ENCODE measurements at regions not wholly inside any gene's neighbourhood (a gene's known extent, or its start where the extent isn't known, plus 50 kb on each side); places are given as distances from the start of the nearest gene placed in this dataset.

DNA sequence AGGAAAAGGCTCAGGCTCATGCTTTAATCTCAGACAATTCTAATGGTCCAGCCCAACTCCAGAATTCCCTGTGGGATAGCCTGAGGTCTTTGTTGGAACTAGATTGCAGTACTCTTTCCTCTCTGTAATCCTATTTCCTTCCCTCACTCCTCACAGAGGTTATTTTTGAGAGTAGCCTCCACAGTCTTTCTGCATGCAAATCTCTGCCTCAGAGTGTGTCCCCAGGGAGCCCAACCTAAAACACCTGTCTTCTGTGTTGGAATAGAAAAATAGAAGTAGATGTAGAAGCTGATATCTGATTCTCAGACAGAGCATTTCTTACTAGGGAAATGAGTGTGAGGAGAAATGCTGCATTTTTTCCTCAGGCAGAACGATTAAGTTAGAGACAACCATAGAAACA is 915.5 kb upstream of the EPHA5 start:
- no peaks in the 10 kb centered on the region for H3K9me3 ChIP-seq
- H3K27me3 ChIP-seq: no peaks in the 10 kb centered on the region
- intact Hi-C loops (cut with DNase I): no loop called here
- WGBS, 2 donors: 47 to 49% methylated on average over 1 of the region's 1 CpG
- no peak for TF ChIP-seq POLR2A (IDR thresholded peaks at IDR 0.05)
- ATAC-seq (no peak), DNase-seq (no peak)
- no peak overlapping the region for H3K4me3 ChIP-seq
- no peaks in the 10 kb centered on the region for H3K4me1 ChIP-seq
- no peak overlapping the region for H3K27ac ChIP-seq
- H3K36me3 ChIP-seq (replicated peaks in 1 of 2; ENCODE audit: insufficient read depth in 1 of 2, low read depth in 2 of 2): no peaks in the 10 kb centered on the region

DNA sequence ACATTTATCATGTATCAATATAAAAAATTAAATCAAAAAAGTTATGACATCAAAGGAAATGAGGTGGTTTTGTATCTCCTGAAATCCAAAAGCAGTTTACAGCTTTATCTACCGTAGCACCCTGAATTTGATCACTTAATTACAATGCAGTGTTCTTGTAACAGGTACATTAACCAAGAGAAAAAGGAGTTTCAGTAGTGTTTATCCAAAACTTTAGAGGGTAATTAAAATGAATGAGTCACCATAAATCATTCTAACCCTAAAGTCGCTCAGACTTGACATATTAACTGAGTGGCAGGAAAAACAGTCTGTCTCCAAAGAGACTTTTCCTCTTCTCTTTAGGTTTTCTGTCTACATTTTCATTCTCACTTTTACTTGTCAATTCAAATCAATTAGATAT is 907.6 kb upstream of the EPHA5 start:
- no peak for TF ChIP-seq POLR2A (IDR thresholded peaks at IDR 0.05)
- TF ChIP-seq, protein P1, sequence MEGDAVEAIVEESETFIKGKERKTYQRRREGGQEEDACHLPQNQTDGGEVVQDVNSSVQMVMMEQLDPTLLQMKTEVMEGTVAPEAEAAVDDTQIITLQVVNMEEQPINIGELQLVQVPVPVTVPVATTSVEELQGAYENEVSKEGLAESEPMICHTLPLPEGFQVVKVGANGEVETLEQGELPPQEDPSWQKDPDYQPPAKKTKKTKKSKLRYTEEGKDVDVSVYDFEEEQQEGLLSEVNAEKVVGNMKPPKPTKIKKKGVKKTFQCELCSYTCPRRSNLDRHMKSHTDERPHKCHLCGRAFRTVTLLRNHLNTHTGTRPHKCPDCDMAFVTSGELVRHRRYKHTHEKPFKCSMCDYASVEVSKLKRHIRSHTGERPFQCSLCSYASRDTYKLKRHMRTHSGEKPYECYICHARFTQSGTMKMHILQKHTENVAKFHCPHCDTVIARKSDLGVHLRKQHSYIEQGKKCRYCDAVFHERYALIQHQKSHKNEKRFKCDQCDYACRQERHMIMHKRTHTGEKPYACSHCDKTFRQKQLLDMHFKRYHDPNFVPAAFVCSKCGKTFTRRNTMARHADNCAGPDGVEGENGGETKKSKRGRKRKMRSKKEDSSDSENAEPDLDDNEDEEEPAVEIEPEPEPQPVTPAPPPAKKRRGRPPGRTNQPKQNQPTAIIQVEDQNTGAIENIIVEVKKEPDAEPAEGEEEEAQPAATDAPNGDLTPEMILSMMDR (IDR thresholded peaks at IDR 0.05): no peak
- ATAC-seq: no peak
- Histone ChIP-seq H3K4me3 (no peak overlapping the region), H3K4me1 (peaks cover 11% of the 10 kb centered on the region), H3K9me3 (no peaks in the 10 kb centered on the region), H3K27me3 (no peaks in the 10 kb centered on the region), H3K27ac (no peak overlapping the region), H3K36me3 (replicated peaks in 1 of 2; ENCODE audit: insufficient read depth in 1 of 2, low read depth in 2 of 2) (no peaks in the 10 kb centered on the region)
- 6 to 16% methylated on average over 2 of the region's 2 CpGs for WGBS, 2 donors
- DNase-seq: no peak
- intact Hi-C loops (cut with DNase I): no loop called here

DNA sequence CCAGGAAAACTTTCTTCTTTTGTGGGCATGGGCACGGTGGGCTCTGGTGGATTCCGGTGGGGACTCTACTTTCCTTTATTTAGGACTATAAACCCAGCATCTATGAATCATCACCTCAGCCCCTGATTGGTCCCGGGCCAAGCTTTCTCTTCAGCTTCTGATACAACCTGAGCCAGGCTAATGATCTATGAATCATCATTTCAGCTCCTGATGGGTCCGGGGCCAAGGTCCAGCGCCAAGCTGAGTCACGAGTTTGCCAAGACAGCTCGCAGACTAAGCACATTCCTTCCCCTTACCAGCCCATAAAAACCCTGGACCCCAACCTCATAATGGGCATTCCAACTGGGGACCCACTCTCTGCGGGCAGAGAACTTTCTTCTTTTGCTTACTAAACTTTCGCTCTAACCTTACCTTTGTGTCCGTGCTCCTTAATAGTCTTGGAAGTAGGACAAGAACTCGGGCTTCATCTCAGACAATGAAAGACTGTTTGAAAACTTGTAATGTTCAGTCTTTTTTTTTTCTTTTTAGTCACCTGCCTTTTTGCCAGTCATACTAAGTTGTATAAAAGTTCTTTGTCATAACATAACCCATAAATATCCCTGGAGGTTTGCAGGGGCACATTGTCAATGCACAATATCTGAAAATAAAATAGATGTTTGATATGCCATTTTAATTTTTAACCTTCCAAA is 904.9 kb upstream of the EPHA5 start:
- peaks cover 11% of the 10 kb centered on the region for H3K4me1 ChIP-seq
- no peaks in the 10 kb centered on the region for H3K36me3 ChIP-seq (replicated peaks in 1 of 2; ENCODE audit: insufficient read depth in 1 of 2, low read depth in 2 of 2)
- no peak for TF ChIP-seq POLR2A (IDR thresholded peaks at IDR 0.05)
- no peaks in the 10 kb centered on the region for H3K27me3 ChIP-seq
- no peak overlapping the region for H3K4me3 ChIP-seq
- no peaks in the 10 kb centered on the region for H3K9me3 ChIP-seq
- peak overlapping the region in 3 of 4 donors; percentile 18 to 41 (median 32) for H3K27ac ChIP-seq
- WGBS, 2 donors: 64 to 69% methylated on average over 11 of the region's 11 CpGs
- DNase-seq: peak; percentile 54 to 75 (median 60)
- intact Hi-C loops (cut with DNase I): no loop called here
- ATAC-seq: peak; percentile 93

DNA sequence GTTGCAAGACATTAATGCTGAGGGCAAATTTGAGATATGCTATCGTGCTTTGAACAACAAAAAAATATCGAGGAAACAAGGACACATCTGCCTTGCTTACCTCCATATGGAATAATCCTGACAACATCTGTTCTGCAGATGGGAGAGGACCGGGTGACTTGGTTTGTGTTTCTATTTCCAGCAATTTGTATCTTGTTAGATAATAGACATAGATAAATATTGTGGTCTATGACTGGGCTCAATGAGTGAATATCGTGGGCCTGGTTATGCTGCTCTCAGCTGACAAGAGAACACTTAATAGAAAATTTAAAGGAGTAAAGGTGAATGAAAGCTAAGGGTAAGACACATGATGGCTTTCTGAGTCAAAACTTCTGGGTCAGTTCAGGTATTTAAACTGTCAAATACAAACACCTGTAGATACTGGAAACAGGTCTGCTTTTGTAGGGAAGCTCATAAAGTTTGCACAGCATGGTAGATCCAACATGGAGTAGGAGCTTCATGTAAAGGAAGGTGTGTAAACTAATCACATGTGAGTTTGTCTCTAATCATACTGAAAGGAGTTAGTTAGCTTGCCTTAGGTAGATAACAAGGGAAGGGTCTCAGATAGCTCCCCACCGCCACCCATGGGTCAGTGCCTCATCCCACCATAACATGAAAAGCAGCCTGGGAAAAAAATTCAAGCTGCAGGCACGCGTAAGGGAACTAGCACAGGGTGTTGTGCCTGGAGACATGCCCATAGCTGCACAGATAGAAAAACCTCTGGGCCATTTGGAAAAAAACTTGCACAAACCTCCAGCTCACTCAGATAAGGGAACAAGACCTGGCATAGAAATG is 904.1 kb upstream of the EPHA5 start:
- peak in 2 of 4 donors; percentile 25 to 26 for DNase-seq
- TF ChIP-seq, protein P1 (IDR thresholded peaks at IDR 0.05): no peak
- no peak for TF ChIP-seq POLR2A (IDR thresholded peaks at IDR 0.05)
- ATAC-seq: peak; percentile 67
- peak overlapping the region in 2 of 4 donors; percentile 18 to 41 for H3K27ac ChIP-seq
- peaks cover 11% of the 10 kb centered on the region for H3K4me1 ChIP-seq
- H3K36me3 ChIP-seq (replicated peaks in 1 of 2; ENCODE audit: insufficient read depth in 1 of 2, low read depth in 2 of 2): no peaks in the 10 kb centered on the region
- no peaks in the 10 kb centered on the region for H3K9me3 ChIP-seq
- no peak overlapping the region for H3K4me3 ChIP-seq
- intact Hi-C loops (cut with DNase I): no loop called here
- 44 to 60% methylated on average over 7 of the region's 7 CpGs for WGBS, 2 donors
- H3K27me3 ChIP-seq: no peaks in the 10 kb centered on the region

DNA sequence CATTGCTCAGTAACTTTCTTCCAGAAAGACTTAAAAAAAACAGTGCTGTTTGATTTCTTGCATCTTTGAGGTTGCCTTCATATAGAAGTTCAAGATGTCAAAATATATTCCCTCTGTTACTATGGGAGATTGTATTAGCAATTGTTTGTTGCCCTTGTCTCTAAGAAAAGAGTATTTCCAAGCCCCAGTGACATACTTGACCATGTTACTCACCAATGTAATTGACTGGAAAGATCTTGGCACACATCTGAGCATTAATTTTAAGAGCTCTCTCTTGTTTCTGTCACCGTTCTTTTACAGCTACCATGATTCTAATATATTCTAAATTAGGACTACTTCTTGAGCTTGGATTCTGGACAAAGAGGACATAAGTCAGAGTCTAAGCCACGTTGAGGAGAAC is 902.7 kb upstream of the EPHA5 start:
- Histone ChIP-seq H3K27me3 (no peaks in the 10 kb centered on the region), H3K4me3 (no peak overlapping the region), H3K36me3 (replicated peaks in 1 of 2; ENCODE audit: insufficient read depth in 1 of 2, low read depth in 2 of 2) (no peaks in the 10 kb centered on the region), H3K9me3 (no peaks in the 10 kb centered on the region), H3K4me1 (peaks cover 11% of the 10 kb centered on the region), H3K27ac (no peak overlapping the region)
- 61 to 66% methylated on average over 2 of the region's 2 CpGs for WGBS, 2 donors
- TF ChIP-seq, protein P1 (IDR thresholded peaks at IDR 0.05): no peak
- no peak for TF ChIP-seq POLR2A (IDR thresholded peaks at IDR 0.05)
- no peak for ATAC-seq
- no peak for DNase-seq
- intact Hi-C loops (cut with DNase I): no loop called here
